ENCODE measurements at regions not wholly inside any gene's neighbourhood (a gene's known extent, or its start where the extent isn't known, plus 50 kb on each side); places are given as distances from the start of the nearest gene placed in this dataset.

- TF ChIP-seq CTCF (IDR thresholded peaks at IDR 0.05) (no peak), POLR2AphosphoS5 (IDR thresholded peaks at IDR 0.05; ENCODE audit: insufficient read depth in 1 of 2, low read depth in 1 of 2) (no peak)
These were observed 87.5 kb downstream of the RRAGC start for GRCh38 chr1:38772026-38772425.

Data from vagina (tissue), 2 donors.